D341Med (cell line): ENCODE measurements at regions not wholly inside any gene's neighbourhood (a gene's known extent, or its start where the extent isn't known, plus 50 kb on each side); places are given as distances from the start of the nearest gene placed in this dataset.
A peak's percentile ranks its signal among the peaks of the same experiment; 100 is the strongest.
"Not testable (repeated sequence)": the region's sequence is repeated elsewhere in the genome, so short reads cannot be mapped to it uniquely, and the experiment has no call there.

Experiments used
- DNase-seq: peaks from one replicate; pipeline ENCODE4 v3.0.0; 2012; ENCODE audit warnings: low spot score

DNA sequence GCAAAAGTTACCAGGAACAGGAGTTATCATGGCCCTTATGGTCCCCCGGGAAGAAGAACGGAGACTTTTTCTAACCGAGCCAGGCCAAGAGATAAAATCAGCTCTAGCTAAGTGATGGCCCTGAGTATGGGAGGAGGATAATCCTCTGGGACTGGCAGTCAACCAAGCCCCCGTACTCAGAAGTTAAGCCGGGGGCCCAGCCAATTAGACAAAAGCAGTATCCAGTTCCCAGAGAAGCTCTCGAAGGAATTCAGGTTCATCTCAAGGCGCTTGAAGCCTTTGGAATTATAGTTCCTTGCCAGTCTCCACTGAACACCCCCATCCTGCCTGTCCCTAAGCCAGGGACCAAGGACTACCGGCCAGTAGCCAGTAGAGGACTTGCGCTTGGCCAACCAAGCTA lies 365.3 kb upstream of the TCF4 start:
- DNase-seq, result peak; percentile 54

DNA sequence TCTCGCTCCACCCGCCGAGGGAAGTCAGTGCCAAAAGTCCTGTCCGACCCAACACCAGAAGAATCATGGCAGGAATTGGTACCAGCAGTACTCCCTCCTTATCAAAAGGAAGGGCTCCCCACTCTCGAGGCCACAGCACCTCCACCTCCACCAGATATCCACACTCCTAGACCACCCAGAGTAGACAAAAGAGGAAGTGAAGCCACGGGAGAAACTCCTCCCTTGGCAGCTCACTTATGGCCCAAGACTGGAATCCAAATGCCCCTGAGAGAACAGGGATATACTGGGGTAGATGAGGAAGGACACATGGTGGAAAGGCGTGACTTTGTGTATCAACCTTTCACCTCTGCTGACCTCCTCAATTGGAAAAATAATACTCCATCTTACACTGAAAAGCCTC lies 363.7 kb upstream of the TCF4 start:
- DNase-seq, result not testable (repeated sequence)

DNA sequence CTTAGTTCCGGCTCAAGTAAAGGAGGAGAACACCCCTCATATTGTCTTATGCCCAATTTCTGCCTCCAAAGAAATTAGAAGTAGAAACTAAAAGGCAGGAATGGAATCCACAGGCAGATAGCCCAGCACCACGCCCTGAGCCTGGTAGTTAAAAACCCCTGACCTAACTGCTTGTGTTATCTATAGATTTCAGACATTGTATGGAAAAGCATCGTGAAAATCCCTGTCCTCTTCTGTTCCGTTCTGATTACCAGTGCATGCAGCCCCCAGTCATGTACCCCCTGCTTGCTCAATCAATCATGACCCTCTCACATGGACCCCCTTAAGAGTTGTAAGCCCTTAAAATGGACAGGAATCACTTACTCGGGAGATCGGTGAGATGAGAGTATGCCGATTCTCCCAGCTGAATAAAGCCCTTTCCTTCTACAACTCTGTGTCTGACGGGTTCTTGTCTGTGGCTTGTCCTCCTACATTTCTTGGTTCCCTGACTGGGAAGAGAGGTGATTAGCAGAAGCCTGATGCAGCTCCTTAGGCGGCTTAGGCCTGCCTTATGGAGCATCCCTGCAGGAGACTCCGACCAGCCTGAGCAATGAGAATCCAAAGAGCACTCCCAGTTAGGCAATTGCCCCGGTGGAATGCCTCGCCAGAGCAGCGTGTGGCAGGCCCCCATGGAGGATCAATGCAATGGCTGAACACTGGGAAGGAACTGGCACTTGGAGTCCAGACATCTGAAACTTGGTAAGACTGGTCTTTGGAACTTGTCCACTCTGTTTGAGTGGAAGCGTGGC lies 362.6 kb upstream of the TCF4 start:
- DNase-seq, result no peak

DNA sequence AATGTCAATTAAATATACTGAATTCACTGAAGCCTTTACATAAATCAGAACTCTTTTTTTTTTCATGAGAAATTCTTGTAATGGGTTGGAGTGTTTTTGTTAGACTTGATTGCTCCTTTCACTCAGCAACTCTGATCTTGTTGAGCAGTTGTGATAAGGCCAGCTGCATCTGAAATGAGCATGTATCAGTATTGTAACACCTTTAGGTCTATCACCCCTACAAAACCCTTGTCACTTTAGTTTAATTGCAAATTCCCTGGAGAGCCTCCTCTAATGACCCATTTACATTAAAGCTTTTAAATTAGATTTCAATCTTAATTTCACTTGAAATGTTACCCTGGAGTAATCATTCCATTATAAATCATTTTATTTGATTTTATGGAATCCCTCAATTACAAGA lies 346.8 kb upstream of the TCF4 start:
- DNase-seq, result no peak

DNA sequence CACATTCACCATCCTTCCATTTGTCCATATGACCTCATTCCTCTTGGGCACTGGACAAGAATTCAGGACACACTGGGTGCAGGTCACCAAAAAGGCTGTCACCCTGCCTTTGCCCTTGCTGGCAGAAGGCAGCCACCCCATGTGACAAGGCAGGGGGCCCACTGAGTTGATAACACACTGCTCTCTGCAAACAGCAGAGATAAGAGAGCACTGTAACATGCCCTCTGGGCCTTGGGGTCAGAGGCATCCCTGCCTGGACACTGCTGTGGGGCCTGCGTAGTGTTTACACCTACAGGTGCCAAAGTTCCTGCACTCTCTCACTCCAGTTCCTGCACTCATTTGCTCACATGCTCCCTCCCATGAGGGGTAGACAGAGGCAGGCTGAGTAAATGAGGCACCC lies 344.7 kb upstream of the TCF4 start:
- DNase-seq, result no peak

DNA sequence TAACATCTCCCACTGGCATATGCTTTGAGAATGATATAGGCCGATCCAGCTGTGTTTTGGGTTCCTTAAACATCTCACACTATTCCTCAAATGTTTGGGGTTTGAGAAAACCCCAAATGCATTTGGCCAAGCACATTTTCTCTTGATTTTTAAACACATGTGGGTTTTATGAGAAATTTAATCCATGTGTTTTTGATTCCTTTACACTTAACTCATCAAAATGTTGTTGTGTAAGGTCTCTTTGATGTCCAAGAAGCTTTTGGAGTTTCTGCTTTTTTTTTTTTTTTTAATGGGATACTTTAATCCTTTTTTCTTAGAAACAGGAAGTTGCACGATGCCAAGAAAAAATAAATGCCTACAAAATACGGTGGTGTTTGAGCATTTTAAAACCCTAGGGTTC lies 339.8 kb upstream of the TCF4 start:
- DNase-seq, result no peak

DNA sequence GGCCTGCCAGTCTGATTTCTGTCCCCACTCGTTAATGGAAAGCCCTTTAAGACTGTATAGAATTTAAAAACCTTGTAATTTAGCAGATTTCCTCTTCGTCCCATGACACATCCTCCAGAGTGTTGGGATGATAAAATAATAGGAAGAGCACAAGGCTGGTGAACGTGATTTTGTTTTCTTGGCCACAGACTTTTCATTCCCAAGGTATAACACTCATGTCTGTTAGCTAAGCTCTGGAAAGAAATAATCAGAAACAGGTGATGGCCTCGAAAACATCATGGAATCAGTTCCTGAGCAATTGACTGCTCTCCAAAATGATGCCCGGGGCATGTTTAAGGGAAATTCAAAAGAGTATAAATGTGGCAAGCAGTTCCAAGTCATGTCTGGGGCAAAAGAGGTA lies 337.8 kb upstream of the TCF4 start:
- DNase-seq, result no peak

DNA sequence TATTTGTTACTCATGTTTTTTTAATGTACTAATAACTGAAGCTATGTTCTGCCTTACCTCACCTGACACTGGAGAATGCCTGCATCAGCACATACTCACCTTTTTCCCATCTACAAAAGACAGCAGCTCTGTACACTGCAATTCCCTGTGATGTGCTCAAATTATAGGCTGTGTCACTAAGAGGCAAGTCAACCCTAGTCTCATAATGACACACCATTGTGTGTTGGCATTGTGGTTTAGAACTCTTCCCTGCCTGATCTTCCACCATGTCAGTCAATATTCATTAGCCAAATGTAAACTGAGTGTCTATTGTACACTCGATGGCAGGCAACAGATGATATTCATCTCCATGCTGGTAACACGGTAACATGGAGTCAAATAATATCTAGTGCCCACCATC lies 332.1 kb upstream of the TCF4 start:
- DNase-seq, result no peak

DNA sequence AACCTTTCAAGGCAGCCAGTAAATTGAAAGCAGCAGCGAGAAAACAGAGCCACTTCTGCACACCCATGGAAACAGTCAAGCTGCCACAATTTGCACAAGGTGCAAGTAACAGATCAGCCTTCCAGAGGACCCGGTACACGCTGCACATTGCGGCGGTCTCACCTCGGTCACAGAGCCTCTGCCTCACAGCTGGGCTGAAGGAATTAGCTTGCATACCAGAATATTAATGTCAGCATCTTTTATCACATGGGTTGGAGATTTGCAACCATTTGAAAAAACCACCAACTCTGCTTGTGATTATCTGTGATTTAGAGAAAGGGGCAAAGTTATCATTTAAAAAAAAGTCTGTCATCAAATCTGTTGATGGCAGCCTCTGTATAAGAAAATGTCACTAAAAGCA lies 330.5 kb upstream of the TCF4 start:
- no peak for DNase-seq

DNA sequence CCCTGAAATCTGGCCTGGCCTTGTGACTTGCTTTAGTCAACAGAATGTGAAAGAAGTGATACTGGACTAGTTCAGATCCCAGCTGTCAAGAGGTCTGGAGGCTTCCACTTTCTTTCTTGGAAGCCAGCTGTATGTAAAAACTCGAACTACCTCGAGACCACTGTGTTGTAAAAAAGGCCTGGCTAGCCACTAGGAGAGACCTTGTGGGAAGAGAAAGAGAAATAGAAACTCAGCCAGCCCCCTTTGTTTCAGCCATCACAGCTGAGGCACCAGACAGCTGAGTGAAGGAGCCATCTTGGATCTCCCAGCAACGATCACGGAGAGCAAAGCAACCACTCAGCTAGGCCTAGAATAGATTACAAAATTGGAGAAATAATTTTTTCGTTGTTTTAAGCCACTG lies 324.9 kb upstream of the TCF4 start:
- no peak for DNase-seq

DNA sequence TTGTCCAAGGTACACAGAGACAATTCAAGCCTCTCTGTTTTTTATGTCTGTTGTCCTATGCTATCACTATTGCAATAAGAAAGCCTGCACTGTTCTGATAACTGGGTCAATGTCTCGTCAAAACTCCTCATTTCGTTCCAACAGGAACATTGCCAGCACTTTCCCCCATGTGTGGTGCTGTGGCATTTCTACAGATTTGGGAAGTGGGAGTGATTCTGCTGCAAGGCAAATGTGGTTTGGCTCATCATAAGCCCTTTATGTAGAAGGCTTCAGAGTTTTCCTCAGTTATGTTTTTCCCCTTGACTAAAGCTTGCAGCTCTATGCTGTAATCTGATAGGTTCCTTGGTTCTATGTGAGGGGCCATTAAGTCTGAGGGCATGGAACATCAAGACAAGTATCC lies 324.1 kb upstream of the TCF4 start:
- DNase-seq, result no peak

DNA sequence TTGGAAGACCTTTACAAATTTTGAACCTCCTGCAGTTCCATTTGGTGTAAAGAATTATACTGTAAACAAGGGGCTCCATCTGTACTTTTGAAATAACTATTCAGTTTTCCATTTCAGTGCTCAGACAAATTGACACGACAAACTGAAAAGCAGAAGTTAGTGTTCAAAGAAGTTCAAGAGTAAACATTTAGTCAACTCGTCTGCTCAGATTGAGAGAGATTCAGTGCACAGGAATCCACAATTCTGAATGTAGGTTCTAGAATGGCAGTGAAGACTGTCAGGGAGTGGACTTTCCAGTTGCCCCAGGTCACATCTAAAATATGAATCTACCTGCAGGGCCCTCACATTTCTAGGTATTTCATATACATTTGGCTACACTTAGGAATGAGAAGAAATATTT lies 322.3 kb upstream of the TCF4 start:
- DNase-seq, result no peak

DNA sequence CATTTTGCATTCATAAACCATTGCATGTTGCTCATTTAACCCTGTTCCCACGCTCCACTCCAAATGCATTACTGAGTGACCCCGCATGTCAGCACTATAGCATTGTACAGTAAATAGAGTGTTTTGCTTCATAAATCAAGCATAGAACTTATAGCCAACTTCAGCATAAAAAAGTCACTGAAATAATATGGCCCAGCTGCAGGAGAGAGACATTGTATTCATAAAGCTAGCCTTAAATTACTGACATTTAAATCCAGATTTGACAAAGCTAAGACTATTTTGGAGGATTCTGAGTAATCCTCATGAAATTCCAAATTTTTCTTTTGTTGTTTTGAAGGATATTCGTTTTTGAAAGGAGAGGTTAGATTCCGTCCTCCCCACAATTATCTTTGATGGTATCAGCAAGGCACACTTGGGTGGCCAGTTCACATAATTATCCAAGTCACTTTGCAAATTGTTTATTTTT lies 320.9 kb upstream of the TCF4 start:
- DNase-seq, result no peak

DNA sequence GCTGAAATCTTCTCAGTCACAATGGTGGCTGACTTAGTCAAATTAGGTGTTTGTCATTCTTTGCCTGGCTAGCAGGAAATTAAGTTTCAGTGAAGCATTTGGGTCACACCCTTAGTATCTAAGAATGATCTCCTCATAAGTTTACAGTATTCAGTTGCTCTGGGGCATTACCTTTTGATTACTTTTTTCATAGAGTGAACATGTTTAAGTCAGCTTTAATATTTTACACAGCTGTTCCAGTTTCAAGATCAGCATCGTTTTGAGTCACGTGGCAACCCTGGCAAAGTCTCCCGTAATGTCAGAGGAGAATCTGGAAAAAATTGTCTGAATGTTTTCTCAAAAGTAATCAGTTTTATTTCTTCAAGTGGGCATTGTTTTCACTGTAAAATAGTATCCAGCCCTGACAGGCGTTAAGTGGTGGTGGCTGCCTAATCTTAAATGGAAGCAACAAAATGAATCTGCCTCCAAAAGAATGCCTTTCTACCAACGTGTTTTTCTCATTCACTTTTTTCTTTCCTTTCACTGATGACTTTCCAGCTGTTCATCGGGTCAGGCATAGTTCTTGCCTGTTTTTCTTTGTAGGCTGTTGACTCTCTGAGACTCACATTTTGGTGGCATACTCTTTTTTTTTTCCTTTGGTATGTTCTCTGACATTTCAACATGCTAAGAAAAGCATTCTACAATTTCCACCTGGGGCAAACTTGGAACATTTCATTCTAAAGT lies 319.6 kb upstream of the TCF4 start:
- DNase-seq, result no peak

DNA sequence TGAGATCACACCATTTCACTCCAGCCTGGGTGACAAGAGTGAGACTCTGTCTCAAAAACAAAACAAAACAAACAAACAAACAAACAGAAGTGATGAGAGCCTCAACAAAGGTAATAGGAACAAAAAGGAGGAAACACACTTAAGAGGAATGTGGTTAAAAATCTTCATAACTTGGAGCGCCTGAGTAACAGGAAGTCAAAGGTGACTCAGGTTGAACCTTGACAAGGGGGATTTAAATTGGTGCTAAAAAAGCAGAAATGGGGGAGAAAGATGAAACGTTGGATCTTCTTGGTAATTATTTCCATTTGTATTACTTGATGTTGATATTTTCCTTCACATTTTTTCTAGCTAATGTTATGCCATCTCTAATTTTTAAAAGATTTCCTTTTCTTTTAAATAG lies 318.5 kb upstream of the TCF4 start:
- no peak for DNase-seq

DNA sequence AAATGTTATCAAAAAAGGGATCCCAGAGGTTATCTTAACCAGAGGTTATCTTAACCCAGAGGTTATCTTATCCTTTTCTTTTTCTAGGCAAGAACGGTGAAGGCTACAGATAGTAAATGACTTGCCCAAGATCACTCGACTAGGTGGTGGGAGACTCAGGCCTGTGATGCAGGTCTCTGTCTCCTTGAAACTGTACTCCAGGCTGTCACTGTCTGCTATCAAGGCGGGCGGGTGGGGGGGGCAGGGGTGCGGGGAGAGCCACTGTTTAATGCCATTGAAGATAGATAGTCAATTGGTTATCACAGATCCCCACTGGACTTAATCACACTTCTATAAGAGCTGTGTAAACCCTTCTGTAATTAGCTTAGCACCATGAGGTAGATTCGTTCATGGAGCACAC lies 315.9 kb upstream of the TCF4 start:
- no peak for DNase-seq

DNA sequence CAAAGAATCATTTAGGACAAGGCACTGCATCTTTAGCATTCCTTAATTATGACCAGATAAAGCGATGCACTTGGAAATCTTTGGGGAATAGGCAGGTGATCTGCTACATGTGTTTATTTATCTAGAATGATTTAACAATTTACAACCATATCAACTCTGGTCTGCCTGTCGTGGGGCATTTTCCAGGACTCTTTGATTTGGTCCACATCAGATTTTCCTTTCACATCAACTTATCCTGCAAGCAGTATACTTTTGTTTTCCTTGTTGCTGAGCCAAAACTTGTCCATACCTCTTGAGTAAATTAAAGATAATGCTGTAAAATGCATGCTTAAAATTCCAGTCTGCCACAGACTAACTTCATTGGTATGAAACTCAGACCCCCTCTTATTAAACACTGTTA lies 312.4 kb upstream of the TCF4 start:
- DNase-seq, result no peak

DNA sequence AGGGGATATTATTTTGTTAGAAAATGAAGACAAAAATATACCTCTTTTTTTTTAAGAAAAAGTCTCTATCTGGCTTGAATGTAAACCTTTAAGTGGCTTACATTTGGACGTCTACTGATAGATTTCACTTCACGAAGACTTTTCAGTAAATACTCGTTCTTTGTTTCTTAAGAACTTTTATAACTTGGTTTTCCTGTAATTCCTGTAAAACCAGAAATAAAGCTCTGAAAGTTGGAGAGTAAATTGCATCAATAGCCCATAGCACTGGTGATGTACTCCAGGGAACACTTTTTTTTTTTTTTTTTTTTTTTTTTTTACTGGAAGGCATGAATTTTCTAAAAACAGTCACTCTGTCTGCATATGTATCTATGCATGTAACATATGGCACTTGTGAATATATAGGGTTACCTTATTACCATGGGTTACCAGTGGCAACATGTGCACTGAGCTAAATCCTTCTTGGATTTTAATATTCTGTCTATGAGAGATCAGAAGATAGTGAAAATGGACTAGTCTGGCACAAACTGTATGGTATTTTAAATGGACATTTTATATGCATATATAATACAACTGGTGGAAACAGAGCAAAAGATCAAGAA lies 309.2 kb upstream of the TCF4 start:
- no peak for DNase-seq

DNA sequence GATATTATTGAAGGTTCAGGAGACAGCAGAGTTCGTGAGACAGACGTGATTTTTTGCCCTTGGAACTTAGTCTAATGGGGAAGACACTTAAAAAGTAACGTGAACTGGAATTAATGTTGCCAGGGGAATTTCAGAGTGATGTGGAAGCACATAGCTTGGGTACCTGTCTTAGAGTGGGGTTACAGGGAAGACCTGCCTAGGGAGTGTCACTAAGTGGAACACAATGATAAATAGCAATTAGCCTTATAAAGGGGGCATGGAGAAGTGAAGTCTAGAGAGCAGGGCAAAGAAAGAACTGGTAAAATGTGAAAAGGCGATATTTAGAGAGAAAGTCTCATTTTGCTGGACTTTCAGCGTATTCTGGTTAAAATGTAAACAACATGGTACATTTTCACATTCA lies 306.0 kb upstream of the TCF4 start:
- no peak for DNase-seq

DNA sequence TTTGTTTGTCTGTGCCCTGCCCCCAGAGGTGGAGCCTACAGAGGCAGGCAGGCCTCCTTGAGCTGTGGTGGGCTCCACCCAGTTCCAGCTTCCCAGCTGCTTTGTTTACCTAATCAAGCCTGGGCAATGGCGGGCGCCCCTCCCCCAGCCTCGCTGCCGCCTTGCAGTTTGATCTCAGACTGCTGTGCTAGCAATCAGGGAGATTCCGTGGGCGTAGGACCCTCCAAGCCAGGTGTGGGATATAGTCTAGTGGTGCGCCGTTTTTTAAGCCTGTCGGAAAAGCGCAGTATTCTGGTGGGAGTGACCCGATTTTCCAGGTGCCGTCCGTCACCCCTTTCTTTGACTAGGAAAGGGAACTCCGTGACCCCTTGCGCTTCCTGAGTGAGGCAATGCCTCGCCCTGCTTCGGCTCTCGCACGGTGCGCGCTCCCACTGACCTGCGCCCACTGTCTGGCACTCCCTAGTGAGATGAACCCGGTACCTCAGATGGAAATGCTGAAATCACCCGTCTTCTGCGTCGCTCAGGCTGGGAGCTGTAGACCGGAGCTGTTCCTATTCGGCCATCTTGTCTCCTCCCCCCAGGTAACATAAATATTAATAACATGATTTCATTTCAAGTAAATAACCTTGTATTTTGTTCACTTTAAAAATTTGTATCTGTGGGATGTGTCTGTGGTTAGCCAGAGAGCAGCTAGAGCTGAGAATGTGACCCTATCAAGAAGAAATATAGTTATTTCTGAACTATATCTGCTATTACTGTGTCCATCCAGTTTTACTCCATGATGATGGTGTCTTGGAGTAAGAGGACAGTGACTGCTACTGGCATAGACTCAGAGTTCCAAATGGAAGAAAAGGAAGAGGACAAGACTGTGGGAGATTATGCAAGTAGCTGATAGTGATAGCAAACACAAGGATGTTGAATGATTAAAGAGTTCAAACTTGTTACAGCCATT lies 305.1 kb upstream of the TCF4 start:
- not testable (repeated sequence) for DNase-seq

DNA sequence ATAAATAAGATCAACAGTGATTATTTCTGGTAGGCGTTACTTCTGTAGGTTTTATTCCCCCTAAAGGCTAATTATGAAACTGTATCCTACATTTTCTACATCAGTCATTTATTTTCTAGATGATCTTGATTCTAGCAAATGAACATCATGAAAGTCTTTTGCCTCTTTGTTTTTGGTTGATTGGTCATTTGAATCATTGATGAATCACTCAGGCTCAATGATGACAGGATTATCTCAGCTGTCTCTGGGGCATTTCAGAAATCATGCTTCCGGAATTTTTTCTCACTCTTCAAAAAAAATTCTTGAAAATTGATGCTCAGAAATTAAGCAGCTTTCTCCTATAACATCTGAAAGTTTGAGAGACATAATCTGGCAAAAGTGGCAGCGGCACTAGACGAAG lies 298.9 kb upstream of the TCF4 start:
- DNase-seq, result no peak

DNA sequence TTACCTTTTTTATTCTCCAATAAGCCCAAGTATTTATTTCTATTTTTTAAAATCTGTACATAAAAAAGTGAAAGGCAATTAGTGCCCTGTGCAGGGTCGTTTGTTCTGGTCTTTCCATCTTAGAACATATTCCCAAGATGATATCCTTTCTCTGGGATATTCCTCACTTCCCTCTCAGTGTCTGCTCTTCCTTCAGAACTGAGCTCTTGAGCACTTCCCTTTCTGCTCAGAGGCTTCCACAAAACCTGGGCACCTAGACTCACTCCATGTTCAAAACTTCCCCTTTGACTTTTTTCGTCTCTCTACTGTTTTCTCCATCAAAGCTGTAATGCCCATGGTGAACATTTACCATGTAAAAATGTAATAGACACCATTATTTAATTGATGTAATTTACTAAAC lies 296.5 kb upstream of the TCF4 start:
- no peak for DNase-seq
